ENCODE measurements at regions not wholly inside any gene's neighbourhood (a gene's known extent, or its start where the extent isn't known, plus 50 kb on each side); places are given as distances from the start of the nearest gene placed in this dataset.

GRCh38 chr10:123479640-123480039 lies 186.5 kb upstream of the GPR26 start:
- H3K27ac ChIP-seq (ENCODE audit: poor library complexity, severe bottlenecking) = no peak overlapping the region
- no peak for TF ChIP-seq CTCF (IDR thresholded peaks at IDR 0.05; ENCODE audit: poor library complexity, severe bottlenecking)
- DNase-seq (ENCODE audit: low spot score) (no peak), ATAC-seq (ENCODE audit: low read depth) (no peak)
- H3K27me3 ChIP-seq (ENCODE audit: insufficient read depth, poor library complexity, severe bottlenecking) = peaks cover 13% of the 10 kb centered on the region
- no peaks in the 10 kb centered on the region for H3K36me3 ChIP-seq (ENCODE audit: low read depth)
- H3K9me3 ChIP-seq (ENCODE audit: severe bottlenecking) = no peaks in the 10 kb centered on the region
- no peak overlapping the region for H3K4me3 ChIP-seq (ENCODE audit: severe bottlenecking)
- H3K4me1 ChIP-seq (ENCODE audit: insufficient read depth, poor library complexity, severe bottlenecking) = no peaks in the 10 kb centered on the region

GRCh38 chr10:123480344-123480743 lies 185.8 kb upstream of the GPR26 start:
- no peak for ATAC-seq (ENCODE audit: low read depth)

GRCh38 chr10:123480845-123481244 lies 185.3 kb upstream of the GPR26 start:
- no peaks in the 10 kb centered on the region for H3K4me1 ChIP-seq (ENCODE audit: insufficient read depth, poor library complexity, severe bottlenecking)
- no peak for ATAC-seq (ENCODE audit: low read depth)
- no peaks in the 10 kb centered on the region for H3K36me3 ChIP-seq (ENCODE audit: low read depth)
- H3K4me3 ChIP-seq (ENCODE audit: severe bottlenecking) = no peak overlapping the region
- no peak overlapping the region for H3K27ac ChIP-seq (ENCODE audit: poor library complexity, severe bottlenecking)
- no peak for TF ChIP-seq CTCF (IDR thresholded peaks at IDR 0.05; ENCODE audit: poor library complexity, severe bottlenecking)
- no peaks in the 10 kb centered on the region for H3K9me3 ChIP-seq (ENCODE audit: severe bottlenecking)
- H3K27me3 ChIP-seq (ENCODE audit: insufficient read depth, poor library complexity, severe bottlenecking) = peaks cover 7% of the 10 kb centered on the region
- no peak for DNase-seq (ENCODE audit: low spot score)

More at GRCh38 chr10:123480344-123480743, 185.8 kb upstream of the GPR26 start:
- Histone ChIP-seq H3K27me3 (ENCODE audit: insufficient read depth, poor library complexity, severe bottlenecking) (peaks cover 11% of the 10 kb centered on the region), H3K9me3 (ENCODE audit: severe bottlenecking) (no peaks in the 10 kb centered on the region), H3K4me1 (ENCODE audit: insufficient read depth, poor library complexity, severe bottlenecking) (no peaks in the 10 kb centered on the region), H3K27ac (ENCODE audit: poor library complexity, severe bottlenecking) (no peak overlapping the region), H3K4me3 (ENCODE audit: severe bottlenecking) (no peak overlapping the region), H3K36me3 (ENCODE audit: low read depth) (no peaks in the 10 kb centered on the region)
- DNase-seq (ENCODE audit: low spot score) = no peak
- TF ChIP-seq CTCF (IDR thresholded peaks at IDR 0.05; ENCODE audit: poor library complexity, severe bottlenecking) = no peak

- no peak for DNase-seq (ENCODE audit: low spot score)
- no peaks in the 10 kb centered on the region for H3K4me1 ChIP-seq (ENCODE audit: insufficient read depth, poor library complexity, severe bottlenecking)
- TF ChIP-seq CTCF (IDR thresholded peaks at IDR 0.05; ENCODE audit: poor library complexity, severe bottlenecking) = no peak
These were observed 181.4 kb upstream of the GPR26 start for GRCh38 chr10:123484722-123485121.

GRCh38 chr10:123485341-123485960 lies 180.7 kb upstream of the GPR26 start:
- H3K4me3 ChIP-seq (ENCODE audit: severe bottlenecking) = no peak overlapping the region
- H3K27ac ChIP-seq (ENCODE audit: poor library complexity, severe bottlenecking) = no peak overlapping the region
- DNase-seq (ENCODE audit: low spot score) (no peak), ATAC-seq (ENCODE audit: low read depth) (no peak)
- no peak for TF ChIP-seq CTCF (IDR thresholded peaks at IDR 0.05; ENCODE audit: poor library complexity, severe bottlenecking)
- H3K4me1 ChIP-seq (ENCODE audit: insufficient read depth, poor library complexity, severe bottlenecking) = no peaks in the 10 kb centered on the region
- H3K27me3 ChIP-seq (ENCODE audit: insufficient read depth, poor library complexity, severe bottlenecking) = peaks cover 15% of the 10 kb centered on the region
- H3K36me3 ChIP-seq (ENCODE audit: low read depth) = no peaks in the 10 kb centered on the region
- H3K9me3 ChIP-seq (ENCODE audit: severe bottlenecking) = no peaks in the 10 kb centered on the region

More at GRCh38 chr10:123484722-123485121, 181.4 kb upstream of the GPR26 start:
- ATAC-seq (ENCODE audit: low read depth) = no peak
- H3K27ac ChIP-seq (ENCODE audit: poor library complexity, severe bottlenecking) = no peak overlapping the region
- H3K36me3 ChIP-seq (ENCODE audit: low read depth) = no peaks in the 10 kb centered on the region
- no peak overlapping the region for H3K4me3 ChIP-seq (ENCODE audit: severe bottlenecking)
- peaks cover 8% of the 10 kb centered on the region for H3K27me3 ChIP-seq (ENCODE audit: insufficient read depth, poor library complexity, severe bottlenecking)
- no peaks in the 10 kb centered on the region for H3K9me3 ChIP-seq (ENCODE audit: severe bottlenecking)
